HG03558 (cell line): ENCODE measurements at regions not wholly inside any gene's neighbourhood (a gene's known extent, or its start where the extent isn't known, plus 50 kb on each side); places are given as distances from the start of the nearest gene placed in this dataset.

Experiments used
- ATAC-seq: cut with Tn5 transposase; IDR thresholded peaks from one replicate; pipeline ENCODE4 v1.9.1; 2021; ENCODE audit warnings: moderate number of reproducible peaks; ENCODE audit not compliant: unreplicated experiment; ENCODE audit errors: extremely low read depth

DNA sequence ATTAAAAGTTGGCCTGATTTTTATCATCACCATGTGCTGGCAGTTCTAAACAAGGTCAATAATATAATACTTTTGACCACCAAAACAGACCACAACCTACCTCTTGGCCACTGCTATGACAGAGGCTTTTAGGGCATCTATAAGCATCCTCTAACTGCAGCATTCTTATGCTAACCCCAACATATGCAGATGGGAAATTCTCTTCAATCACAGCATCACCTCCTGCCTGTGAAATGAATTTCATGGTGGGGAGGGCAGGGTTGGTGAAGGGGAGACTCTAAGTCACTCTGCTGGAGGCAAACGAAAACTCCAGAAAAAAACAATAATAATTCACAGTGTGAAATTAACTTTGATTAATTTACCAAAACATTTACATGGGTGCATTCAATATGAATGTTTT lies 78.8 kb upstream of the FAR2 start:
- ATAC-seq: no peak

DNA sequence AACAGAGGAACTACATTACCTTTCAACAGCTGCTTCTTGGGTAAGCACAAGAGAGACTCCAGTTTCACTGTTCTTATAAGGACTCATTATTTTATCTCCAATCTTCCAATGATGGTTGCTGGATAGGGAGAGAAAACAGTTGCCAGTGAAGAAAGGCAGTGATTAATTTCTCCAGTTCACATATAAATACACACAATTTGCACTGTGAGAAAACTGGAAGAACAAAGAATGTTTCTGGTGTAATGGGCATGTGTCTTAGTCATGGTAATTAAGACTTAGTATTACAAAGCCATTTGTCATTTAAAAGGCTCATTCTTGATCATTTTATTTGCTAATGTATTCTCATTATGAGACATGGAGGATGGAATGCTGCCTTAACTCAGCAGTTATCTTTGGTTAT lies 78.0 kb upstream of the FAR2 start:
- ATAC-seq: no peak

DNA sequence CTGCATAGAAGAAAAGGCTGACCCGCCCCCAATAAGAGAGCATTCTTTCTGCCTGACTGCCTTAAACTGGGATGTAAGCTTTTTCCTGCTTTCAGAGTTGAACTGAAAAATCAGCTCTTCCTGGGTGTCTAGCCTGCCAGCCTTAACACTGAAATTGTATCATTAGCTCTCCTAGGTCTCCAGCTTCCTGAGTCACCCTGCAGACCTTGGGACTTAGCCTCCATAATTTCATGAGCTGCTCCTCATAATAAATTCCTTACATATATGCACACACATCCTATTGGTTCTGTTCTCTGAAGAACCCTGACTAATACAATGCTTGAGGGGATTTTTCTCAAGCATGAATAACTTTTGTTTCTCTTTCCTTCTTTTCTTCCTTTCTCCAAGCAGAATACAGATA lies 76.4 kb upstream of the FAR2 start:
- ATAC-seq: no peak

DNA sequence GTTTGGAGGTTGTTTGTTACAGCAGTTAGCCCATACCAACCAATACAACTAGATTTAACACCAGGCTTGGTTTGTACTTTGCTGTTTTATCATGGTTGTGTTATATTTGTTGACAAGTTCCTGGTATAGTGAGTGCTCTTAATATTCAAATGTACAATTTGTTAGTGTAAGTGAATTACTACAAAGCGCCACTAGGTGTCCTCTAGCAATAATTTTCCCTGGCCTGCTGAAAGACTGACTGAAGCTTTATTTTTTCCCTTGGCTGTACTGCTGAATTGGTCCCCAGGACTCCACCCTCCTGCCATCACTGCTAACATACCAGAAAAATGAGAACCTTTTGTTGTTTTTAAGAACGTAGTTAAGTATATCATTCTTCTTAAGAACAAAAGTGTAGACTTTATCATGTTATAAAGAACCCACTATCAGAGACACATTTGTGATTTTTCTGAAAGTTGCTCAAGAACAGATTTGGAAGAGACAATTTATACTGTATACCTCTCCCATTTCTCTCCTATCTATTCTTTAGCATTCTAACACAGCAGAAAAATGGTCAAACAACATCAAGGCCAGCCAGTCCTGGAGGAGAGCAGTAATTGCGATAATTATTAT lies 75.3 kb upstream of the FAR2 start:
- no peak for ATAC-seq

DNA sequence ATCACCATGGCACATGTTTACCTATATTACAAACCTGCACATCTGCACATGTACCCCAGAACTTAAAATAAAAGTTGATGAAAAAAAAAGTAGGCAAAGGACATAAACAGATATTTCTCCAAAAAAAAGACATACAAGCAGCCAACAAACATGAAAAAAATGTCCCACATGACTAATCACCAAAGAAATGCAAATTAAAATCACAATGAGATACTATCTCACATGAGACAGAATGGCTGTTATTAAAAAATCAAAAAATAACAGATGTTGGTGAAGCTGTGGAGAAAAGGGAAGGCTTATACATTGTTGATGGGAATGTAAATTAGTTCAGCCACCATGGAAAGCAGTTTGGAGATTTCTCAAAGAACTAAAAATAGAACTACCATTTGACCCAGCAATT lies 68.0 kb upstream of the FAR2 start:
- ATAC-seq: no peak

DNA sequence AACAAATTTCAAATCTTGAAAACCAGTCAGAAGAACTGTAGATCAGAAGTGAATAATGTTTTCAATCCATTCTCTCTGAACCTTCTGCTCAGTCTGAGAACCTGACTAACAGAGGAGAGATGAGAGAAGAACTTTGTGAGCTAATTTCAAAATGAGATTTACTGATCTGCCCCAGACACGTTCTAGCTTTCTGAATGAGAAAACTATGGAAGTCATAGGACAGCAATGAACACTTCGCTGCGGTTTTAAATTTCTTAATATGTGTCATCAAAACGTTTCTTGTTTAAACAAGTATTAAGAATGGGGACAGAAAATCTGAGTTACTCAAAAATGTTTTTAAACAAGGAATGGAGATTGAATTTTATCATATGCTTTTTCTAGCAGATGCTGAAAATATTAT lies 66.6 kb upstream of the FAR2 start:
- no peak for ATAC-seq

DNA sequence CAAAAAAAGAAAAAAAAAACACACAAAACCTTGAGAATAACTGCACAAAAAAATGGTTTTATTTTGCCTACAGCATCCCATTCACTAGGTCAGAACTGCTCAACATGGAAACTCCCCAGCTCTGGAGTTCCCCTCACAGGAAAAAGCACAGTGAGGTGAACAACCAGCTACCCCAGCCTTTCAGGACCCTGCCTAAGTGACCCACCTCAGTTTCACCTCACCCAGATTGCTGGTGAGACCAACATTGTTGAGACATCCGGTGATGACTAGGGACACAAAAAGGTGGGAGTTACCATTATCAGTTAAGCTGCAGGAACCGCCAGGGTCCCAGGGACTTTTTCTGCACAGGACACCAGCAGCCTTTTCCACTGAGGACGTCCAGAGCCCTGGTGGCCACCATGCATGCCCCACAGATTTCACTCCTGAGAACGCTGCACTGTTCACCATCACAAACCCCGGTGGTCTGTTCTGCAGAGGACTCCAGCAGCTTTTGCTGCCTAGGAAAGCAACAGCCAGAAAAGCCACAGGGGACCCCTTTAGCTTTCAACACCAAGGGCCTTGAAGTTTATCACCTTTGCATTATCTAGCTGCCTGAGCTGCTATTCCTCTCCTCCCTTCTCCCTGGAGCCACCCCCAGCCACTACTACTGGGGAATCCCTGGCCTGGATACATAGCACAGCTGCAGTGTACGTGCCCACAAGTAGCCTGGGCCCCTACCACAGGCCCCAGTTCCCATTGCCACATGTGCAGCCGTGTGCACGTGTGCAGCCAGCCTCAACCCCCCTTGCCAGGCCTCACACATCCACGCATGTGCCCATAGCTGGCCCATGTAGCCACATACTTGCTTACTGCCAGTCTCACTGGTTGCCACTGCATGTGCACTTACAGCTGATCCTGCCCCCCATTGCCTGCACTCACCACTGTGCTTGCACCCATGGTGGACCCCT lies 62.5 kb upstream of the FAR2 start:
- no peak for ATAC-seq

DNA sequence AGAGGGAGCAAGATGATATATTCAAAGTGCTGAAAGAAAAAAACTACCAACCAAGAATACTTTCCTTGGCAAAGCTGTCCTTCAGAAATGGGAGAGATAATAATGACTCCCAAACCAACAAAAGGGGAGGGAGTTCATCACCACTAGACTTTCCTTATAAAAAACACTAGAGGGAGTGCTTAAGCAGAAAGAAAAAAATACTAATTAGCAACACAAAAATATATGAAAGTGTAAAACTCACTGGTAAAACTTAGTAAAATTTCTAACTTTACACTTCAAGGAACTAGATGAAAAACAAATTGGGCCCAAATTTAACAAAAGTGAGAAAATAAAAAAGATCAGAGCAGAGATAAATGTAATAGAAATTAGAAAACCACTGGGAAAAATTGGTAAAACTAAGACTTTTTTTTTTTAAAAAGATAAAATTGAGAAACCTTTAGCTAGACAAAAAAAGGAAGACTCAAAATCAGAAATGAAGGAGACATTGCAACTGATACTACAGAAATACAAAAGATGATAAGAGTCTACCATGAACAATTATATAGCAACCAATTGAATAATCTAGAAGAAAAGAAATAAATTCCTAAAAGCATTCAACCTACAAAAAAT lies 60.4 kb upstream of the FAR2 start:
- ATAC-seq: no peak
